SHP77 (cell line): ENCODE measurements at regions not wholly inside any gene's neighbourhood (a gene's known extent, or its start where the extent isn't known, plus 50 kb on each side); places are given as distances from the start of the nearest gene placed in this dataset.

Source experiments
- DNase-seq, 2 experiments: peaks; one replicate each; lab custom pipeline; 2025; lab: John Stamatoyannopoulos, UW

- DNase-seq, result no peak
Measured at GRCh38 chr3:162007722-162008121, 511.1 kb downstream of the OTOL1 start.

GRCh38 chr3:162012633-162013032 lies 516.0 kb downstream of the OTOL1 start:
- no peak for DNase-seq

- DNase-seq, result no peak
Measured at GRCh38 chr3:162014284-162014683, 517.7 kb downstream of the OTOL1 start.

- no peak for DNase-seq
Measured at GRCh38 chr3:162015856-162016255, 519.2 kb downstream of the OTOL1 start.

- no peak for DNase-seq
Measured at GRCh38 chr3:162019817-162020216, 523.2 kb downstream of the OTOL1 start.

GRCh38 chr3:162021206-162021605 lies 524.6 kb downstream of the OTOL1 start:
- DNase-seq, result no peak

GRCh38 chr3:162022911-162023310 lies 526.3 kb downstream of the OTOL1 start:
- DNase-seq, result no peak

GRCh38 chr3:162029736-162030135 lies 533.1 kb downstream of the OTOL1 start:
- no peak for DNase-seq

- DNase-seq, result no peak
Measured at GRCh38 chr3:162034368-162034767, 537.8 kb downstream of the OTOL1 start.

GRCh38 chr3:162041622-162042021 lies 545.0 kb downstream of the OTOL1 start:
- DNase-seq, result no peak

- DNase-seq, result no peak
Measured at GRCh38 chr3:162052636-162053035, 556.0 kb downstream of the OTOL1 start.

- DNase-seq, result peak in 1 of 2 experiments; percentile 2
Measured at GRCh38 chr3:162072656-162073164, 576.1 kb downstream of the OTOL1 start.

- no peak for DNase-seq
Measured at GRCh38 chr3:162073422-162073975, 576.9 kb downstream of the OTOL1 start.

GRCh38 chr3:162077108-162077507 lies 580.5 kb downstream of the OTOL1 start:
- no peak for DNase-seq

- no peak for DNase-seq
Measured at GRCh38 chr3:162082516-162082915, 585.9 kb downstream of the OTOL1 start.

- DNase-seq, result no peak
Measured at GRCh38 chr3:162087361-162087760, 590.8 kb downstream of the OTOL1 start.

GRCh38 chr3:162092751-162093150 lies 596.1 kb downstream of the OTOL1 start:
- DNase-seq, result no peak

GRCh38 chr3:162094301-162094700 lies 597.7 kb downstream of the OTOL1 start:
- no peak for DNase-seq

GRCh38 chr3:162096874-162097273 lies 600.3 kb downstream of the OTOL1 start:
- DNase-seq, result no peak

GRCh38 chr3:162103808-162104207 lies 607.2 kb downstream of the OTOL1 start:
- no peak for DNase-seq

- no peak for DNase-seq
Measured at GRCh38 chr3:162111861-162112260, 615.3 kb downstream of the OTOL1 start.

- DNase-seq, result no peak
Measured at GRCh38 chr3:162112719-162113118, 616.1 kb downstream of the OTOL1 start.

GRCh38 chr3:162117961-162118360 lies 621.4 kb downstream of the OTOL1 start:
- DNase-seq, result no peak

GRCh38 chr3:162119651-162120050 lies 623.0 kb downstream of the OTOL1 start:
- DNase-seq, result no peak
